GM18520 (cell line): ENCODE measurements at regions not wholly inside any gene's neighbourhood (a gene's known extent, or its start where the extent isn't known, plus 50 kb on each side); places are given as distances from the start of the nearest gene placed in this dataset.
"Not testable (repeated sequence)": the region's sequence is repeated elsewhere in the genome, so short reads cannot be mapped to it uniquely, and the experiment has no call there.

Experiments used
- ATAC-seq: cut with Tn5 transposase; IDR thresholded peaks from one replicate; pipeline ENCODE4 v1.9.1; 2021; ENCODE audit not compliant: unreplicated experiment

- no peak for ATAC-seq
These were observed 217.6 kb upstream of the NFIA start for GRCh38 chr1:60864722-60865121.

DNA sequence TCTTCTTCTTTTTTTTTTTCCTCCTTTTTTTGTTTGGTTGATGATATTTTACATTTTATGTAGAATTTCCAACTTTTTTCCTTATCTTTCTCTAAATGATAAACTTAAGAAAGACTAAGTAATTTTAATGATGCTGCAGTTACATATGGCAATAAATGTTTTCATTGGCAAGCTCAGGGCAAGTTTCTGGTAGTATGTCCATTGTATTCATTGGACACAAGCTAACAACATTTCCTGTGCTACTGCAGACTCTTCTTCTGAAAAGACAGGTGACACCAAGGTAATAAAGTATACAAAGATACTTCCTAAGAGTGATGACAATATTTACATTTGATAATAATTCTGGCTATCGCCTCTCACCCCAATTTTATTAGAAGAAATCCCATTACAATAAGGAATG lies 219.2 kb upstream of the NFIA start:
- no peak for ATAC-seq

- ATAC-seq = no peak
These were observed 220.3 kb upstream of the NFIA start for GRCh38 chr1:60861961-60862567.

DNA sequence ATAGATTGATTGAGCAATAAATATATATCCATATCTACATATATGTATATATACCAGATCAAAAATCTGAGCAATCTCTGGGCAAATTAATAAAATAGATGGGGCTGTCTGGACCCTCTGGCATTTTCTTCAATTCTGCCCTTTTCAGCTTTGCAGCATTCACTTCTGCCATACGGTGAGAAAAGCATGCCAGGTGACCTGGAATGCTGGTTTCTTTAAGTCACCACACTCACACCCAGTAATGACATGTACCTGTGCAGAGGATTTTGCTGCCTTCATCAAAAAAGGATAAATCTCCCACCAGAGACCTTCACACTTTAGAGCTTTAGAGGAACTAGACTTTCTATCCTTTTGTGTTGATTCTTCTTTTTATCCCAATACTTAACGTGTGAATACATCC lies 223.2 kb upstream of the NFIA start:
- no peak for ATAC-seq

DNA sequence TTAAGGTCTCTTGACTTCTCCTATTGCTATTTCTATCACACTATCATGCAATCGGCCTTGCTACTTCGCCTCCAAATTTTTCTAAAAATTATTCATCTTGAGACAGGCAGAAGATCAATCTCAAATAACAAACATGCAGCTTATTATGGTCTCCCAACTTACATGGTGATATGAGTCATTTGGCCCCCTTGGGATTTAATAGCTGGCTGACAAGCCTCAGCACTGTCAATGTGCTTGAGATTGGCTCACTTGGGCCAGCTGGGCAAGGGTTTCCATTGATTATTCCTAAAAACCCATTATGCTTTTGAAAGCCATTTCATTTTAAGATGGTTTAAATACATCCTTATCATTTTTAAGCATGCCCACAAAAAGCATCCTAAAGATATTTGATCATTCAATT lies 224.5 kb upstream of the NFIA start:
- ATAC-seq = no peak

DNA sequence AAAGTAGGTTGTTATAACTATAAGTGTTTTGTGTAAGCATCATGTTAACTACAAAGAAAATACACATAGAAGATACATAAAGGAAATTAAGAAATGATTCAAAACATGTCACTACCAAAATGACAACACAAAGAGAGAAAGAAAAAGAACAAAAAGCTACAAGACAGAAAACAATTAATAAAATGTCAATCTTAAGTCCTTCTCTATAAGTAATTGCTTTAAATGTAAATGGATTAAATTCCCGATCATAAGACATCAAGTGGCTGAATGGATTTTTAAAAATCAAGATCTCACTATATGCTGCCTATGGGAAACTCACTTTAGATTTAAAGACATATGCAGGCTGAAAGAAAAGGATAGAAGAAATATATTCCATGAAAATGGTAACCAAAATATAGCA lies 232.3 kb upstream of the NFIA start:
- ATAC-seq = no peak

DNA sequence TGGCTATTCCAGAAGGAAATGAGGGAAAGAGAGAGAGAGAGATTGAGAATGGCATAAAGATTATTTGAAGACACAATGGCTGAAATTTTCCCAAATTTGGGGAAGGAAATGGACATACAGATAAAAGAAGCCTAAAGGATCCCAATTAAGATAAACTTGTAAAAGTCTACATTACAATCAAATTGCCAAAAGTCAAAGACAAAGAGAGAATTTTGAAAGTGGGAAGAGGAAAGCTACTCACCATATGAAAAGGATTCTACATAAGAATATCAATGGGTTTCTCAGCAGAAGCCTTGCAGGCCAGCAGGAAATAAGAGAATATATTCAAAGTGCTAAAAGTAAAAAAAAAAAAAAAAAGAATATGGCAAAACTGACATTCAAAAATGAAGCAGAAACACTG lies 233.0 kb upstream of the NFIA start:
- no peak for ATAC-seq

DNA sequence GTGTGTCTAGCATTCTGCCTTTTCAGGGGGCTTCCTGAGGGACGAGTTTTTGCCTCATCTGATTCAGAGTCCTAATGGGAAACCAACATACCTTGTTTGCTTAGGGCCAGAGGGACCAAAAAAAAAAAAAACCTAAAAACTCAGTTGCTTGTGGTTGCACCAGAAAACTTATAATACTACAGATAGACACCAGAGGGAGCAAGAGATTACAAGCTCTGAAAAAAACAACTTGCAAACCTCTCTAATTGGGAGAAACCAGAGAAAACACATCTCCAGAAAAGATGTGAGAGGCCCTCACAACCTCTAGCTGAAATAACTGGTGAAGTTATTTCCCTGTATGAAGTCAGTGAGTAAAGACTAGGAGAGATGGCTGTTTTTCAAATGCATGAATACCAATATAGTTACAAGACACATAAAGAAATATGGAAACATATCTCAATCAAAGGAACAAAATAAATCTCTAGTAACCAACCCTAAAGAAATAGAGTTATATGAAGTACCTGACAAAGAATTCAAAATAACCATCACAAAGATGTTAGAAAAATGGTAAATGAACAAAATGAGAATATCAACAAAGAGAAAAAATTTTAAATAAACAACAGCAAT lies 233.7 kb upstream of the NFIA start:
- ATAC-seq = no peak

GRCh38 chr1:60847855-60848582 lies 234.3 kb upstream of the NFIA start:
- ATAC-seq = no peak

DNA sequence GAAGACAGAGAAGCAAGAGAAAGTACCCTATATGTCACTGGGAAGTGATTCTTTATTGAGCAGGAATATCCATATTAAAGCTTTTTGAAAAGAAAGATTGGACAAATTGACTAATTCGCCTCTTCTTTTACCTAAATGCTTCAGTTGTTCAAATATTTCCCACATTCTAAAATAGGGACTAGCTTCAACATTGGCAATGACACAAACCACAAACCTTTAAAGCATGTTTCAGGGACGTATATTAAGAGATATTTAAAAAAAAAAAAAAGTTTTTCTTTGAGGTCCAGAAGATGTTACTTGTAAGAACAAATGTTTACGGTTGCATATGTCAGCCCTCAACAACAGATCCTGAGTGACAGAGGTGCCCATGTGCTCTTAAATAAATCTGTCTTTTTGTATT lies 235.0 kb upstream of the NFIA start:
- ATAC-seq = no peak

DNA sequence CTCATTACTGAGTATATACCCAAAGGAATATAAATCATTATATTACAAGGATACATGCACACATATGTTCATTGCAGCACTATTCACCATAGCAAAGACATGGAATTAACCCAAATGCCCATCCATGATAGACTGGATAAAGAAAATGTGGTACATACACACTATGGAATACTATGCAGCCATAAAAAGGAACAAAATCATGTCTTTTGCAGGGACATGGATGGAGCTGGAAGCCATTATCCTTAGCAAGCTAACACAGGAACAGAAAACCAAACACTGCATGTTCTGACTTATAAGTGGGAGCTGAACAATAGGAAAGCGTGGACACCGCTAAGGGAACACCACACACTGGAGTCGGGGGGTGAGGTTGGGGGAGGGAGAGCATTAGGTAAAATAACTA lies 236.7 kb upstream of the NFIA start:
- ATAC-seq = not testable (repeated sequence)

- ATAC-seq = no peak
These were observed 240.1 kb upstream of the NFIA start for GRCh38 chr1:60842304-60842703.

DNA sequence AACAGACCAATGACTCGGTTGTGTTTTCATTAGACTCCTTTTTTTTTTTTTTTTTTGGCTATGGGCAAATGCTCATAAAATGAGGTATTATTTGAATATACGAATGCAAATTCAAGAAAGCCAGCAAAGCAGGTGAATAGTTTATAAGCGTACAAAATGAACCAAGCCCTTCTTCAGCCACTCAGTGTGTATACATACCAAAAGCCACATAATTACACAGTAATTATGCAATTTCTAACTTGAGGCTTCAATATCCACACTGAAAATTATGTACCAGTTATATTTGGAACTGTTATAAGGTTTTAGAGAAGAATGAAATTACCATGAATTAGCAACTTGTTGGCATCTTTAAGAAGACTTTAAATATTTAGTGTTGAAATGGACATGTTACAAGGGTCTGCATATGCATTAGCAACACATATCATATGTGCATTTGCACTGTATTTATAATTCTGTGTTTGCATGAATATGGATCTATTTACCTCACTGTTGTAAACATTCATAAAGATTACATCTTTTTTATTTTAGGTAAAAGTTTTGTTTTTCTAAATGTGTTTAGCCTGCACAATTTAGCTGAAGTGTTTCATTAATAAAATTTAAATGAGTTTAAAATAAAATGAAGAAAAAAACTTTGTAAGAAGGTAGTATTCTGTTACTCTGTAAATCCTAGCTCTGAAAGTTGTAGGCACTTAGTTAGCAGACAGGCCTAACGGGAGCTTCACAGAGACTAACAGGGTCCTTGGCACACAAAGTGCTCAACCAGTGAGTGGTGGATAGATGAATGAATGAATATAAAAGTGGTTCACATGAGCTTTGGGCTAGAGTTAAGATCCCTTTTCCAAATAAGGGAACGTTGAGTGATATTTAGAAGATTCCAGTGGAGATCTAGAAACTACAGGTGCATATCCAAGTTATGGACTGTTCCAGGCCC lies 241.0 kb upstream of the NFIA start:
- ATAC-seq = no peak

DNA sequence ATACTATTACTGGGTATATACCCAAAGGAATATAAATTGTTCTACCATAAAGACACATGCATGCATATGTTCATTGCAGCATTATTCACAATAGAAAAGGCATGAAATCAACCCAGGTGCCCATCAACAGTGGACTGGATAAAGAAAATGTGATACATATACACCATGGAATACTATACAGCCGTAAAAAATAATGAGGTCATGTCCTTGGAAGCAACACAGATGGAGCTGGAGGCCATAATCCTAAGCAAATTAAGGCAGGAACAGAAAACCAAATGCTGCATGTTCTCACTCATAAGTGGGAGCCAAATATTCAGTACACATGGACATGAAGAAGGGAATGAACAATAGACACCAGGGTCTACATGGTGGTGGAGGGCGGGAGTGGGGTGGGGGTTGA lies 241.9 kb upstream of the NFIA start:
- ATAC-seq = not testable (repeated sequence)

GRCh38 chr1:60835649-60836048 lies 246.7 kb upstream of the NFIA start:
- no peak for ATAC-seq

GRCh38 chr1:60833173-60833572 lies 249.2 kb upstream of the NFIA start:
- ATAC-seq = no peak

DNA sequence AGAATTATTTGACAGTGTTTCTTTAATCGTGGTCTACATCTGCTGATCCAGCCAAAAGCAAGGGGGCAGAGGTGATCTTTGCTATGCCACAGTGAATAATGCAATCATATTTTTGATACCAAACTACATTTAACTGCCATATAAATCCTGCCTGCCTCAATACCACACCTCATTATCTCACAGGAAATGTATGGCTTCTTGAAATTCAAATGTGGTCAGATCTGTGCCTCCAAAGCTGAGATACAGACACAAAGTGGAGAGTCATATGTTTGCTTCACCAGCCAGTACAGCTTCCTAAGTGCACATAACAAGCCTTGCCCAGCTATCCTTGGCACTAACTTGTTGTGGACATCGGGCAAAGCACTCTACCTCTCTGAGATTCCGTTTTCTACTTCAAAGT lies 250.0 kb upstream of the NFIA start:
- no peak for ATAC-seq

DNA sequence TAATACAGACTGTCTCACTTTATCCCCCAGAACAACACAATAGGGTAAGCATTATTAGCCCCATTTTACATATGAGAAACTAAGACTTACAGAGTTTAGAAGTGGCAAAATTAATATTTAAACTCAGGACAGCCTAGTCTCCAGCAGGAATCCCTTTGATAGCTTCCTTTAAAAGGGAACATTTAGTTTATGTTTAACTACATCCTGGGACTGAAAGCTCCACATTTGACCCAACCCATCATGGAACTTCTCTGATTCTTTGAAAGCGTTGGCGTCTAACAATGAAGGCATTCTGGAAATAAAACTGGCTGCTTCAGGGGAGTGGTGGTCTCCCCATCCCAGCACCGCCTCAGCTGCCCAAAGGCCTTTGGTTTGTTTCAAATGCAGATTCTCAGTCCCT lies 250.6 kb upstream of the NFIA start:
- ATAC-seq = no peak

DNA sequence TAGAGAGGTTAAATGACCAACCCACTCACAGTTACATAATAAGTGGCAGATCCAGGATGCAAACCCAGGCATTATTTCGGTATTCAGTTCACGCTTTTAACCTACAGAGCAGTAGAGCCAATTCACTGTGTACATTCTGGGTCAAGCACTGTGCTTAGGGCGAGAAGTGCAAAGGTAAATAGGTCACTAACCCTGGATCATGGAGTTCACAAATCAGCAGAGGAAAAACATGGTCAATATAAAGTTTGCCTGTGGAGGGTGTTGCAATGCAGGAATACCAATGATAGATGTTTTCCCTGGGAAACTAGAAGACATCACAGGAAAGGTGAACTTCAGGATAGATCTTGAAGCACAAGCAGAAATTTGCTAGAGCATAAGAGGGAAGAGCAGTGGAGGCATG lies 253.4 kb upstream of the NFIA start:
- no peak for ATAC-seq

- no peak for ATAC-seq
These were observed 255.9 kb upstream of the NFIA start for GRCh38 chr1:60826320-60827094.

- no peak for ATAC-seq
These were observed 256.8 kb upstream of the NFIA start for GRCh38 chr1:60825593-60825992.
